ENCODE measurements at regions not wholly inside any gene's neighbourhood (a gene's known extent, or its start where the extent isn't known, plus 50 kb on each side); places are given as distances from the start of the nearest gene placed in this dataset.

DNA sequence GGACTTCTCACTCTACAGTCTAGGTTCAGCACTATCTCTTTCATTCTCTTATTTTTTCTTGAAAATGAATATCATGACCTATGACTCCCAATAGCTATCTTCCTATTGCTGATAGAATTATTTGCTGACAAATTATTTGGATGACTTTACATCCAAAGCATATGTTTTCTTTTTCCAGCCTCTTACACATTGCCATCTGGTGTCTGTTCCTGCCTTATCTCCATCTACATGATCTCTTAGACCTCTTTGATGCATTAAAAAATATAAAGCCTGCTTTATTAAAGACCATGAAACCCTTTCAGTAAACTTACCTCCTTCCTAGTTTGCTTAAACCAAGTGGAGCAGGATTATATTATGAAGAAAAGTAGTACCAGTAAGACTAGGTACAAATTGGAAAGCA, 700.9 kb upstream of the CXADR start:
- no peak for DNase-seq (ENCODE audit: low read depth, low spot score)

DNA sequence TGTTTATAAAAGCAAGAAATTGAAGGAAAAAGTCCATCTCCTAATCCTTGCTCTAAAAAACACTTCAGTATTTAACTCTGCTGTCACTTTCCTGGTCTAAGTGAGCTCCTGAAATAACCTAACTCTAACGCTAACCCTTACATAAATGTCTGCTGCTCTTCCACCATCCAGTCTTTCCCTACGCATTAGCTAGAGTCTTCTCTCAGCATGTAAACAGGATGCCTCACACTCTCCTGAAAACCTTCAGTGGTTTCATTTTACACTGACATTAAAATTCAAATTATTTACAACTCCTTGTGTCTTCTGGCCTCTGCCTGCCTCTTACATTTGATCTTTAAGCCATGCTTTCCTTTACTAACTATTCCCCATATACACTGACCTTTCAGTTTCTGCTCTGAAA, 697.6 kb upstream of the CXADR start:
- DNase-seq (ENCODE audit: low read depth, low spot score), result no peak

DNA sequence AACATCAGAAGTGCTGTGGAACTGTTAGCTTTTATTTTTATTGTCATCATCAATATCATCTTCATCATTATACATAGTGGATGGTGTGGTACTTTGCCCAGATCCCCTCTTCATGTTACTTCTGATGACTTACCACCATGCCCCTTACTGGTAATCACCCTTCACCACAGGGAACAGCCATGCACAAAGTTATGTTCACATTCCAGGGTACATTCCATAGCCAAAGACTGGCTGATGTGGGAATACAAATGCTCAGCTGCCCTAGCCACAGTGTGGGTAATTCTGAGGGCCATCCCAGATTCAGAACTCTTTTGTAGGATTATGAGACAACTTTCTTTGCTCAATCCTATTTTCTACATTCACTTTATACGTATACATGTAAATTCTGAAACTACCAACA, 691.3 kb upstream of the CXADR start:
- DNase-seq (ENCODE audit: low read depth, low spot score), result no peak

DNA sequence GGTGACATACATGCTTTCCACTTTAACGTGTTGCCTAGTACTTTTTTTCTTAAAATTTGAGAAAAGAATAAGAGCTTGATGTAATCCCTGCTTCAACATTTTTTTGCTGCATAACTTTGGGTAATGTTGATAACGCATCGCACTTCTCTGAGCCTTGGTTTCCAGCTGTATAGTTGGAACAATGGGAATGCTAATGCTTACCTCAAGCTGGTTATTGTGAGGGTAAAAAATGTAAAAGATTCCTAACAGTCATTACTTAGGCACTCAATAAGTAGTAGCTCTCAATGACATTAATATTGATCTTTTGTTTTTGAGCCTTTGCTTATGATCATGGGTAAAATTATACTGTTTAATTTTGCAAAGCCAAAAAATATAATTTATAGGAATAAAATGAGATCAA, 683.3 kb upstream of the CXADR start:
- no peak for DNase-seq (ENCODE audit: low read depth, low spot score)

DNA sequence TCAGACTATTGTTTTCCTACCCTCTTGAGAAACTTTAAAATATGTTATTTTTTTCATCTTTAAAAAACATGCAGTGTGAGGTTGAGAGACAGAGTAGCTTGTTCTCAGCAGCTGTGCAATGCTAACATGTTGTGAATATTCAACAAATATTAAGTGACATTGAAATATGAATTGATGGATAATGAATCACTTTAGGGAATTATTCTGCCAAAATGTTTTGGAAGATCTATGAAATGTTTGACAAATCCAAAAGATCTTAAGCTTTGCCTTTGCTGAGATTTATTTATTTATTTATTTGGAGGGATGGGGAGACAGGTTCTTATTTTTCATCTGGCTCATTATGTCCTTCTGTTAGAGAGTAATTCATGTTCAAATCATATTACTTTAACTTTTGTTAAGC, 680.1 kb upstream of the CXADR start:
- DNase-seq (ENCODE audit: low read depth, low spot score), result no peak

DNA sequence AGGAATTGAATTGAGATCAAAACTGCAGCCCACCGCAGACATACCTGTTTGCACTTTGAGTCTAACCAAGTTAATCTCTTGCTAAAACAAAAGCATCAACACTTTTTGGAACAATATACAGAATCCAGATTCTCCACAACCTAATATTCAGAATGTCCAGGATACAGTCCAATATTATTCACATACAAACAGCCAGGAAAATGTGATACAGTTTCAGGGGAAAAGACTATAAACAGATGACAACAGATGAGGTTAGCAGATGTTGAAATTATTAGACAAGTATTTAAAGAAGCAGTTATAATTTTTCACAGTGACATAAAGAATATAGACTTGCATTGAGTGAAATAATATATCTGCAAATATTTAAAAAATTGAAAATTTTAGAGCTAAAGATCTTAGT, 678.1 kb upstream of the CXADR start:
- DNase-seq (ENCODE audit: low read depth, low spot score), result no peak

DNA sequence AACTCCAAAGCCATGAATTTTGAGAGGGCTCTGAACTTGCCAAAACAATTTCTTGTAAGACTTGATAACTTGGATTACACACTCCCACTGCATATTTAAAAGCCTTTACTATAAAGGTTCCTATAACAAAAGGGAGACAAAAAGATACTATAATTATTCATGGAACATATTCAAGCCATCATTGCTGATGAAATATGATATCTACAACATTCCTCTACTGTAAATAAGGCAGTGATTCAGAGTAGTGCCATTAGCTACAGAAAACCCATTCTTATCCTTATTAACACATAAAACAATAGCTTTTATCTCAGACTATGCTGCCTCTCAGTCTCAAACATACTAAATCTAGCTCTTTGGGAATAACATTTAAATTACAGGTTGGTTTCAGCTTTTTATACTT, 675.5 kb upstream of the CXADR start:
- no peak for DNase-seq (ENCODE audit: low read depth, low spot score)

DNA sequence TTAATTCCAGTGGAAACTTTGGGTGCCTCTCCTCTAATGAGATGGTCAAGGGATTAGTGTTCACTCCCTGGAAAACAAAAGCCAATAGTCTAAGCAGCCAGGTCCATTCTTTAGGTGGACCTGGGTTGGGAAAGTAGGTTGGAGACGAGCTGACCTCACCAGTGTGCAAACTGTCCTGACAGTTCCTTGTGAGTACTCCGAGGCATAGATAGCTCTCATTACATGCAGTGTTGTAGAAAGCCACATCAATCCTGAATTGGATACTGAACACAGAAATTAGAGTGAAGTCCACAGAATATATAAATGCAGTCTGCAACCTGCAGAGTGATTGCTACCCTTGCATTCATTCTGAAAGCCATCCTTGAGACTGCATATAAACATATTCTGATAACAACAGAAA, 675.1 kb upstream of the CXADR start:
- no peak for DNase-seq (ENCODE audit: low read depth, low spot score)

DNA sequence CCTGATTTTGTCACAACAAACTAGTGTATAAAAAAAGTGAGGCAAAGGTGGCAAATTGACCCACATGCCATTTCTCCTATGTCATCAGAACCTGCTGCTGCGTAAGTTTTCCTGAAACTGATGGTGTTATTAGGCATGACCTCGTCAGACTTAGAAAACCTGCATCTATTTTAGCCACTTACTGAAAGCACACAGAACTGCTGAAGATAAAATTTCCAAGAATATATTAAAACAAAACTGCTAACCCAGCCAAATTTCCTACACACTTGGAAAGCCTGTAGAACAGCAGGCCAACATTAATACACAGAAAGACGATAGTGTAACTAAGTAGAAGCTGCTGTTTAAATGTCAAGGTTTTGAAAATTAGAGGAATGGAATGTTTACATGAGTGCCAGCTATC, 674.5 kb upstream of the CXADR start:
- no peak for DNase-seq (ENCODE audit: low read depth, low spot score)

DNA sequence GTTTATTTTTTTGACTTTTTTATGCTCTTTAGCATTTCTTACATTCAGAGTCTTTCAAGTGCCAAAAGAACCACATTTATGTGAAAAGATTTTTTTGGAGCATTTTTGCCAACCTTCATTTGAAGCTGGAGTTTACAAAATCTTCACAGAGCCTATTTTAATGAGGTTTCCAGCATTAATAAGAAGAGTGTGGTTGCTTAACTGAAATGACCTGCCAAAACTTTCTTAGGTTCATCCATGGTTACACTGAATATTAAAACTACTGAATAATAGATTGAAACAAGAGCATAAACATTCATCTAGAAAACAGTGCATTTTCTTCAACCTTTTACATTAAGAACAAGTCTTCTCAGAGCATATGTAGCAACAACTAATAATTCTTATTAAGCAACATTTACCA, 672.3 kb upstream of the CXADR start:
- DNase-seq (ENCODE audit: low read depth, low spot score), result no peak

DNA sequence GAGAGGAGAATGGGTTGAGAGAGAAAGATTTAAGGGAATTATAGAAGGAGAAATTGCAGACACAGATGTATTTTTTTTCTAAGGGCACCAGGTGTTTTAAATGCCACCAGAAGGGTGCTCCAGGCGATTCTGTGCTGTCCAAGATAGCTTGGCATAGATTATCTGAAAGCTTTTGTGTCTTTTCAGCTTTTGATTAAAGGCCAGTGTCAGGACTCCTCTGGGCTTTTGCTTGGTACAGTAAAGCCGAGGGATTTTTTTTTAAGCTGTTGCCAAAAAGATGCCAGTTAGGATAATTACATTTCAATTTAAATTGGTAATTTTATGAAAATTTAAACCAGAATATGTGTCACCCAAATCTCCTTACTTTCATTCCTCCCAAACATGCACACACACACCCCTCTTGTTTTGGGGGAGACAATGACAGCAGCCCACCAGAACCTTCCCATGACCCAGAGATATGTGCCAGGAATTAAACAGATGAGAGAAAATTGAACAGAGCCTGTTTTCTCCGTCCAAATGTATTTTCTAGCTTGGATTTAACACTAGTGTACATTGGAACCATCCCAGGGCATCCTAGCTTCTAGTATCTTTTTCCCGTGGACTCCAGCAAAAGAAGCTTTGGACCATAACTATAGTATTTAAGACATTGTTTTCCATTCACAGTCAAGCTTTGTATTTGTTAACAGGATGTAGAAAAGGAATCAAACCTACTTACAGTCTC, 670.7 kb upstream of the CXADR start:
- no peak for DNase-seq (ENCODE audit: low read depth, low spot score)

DNA sequence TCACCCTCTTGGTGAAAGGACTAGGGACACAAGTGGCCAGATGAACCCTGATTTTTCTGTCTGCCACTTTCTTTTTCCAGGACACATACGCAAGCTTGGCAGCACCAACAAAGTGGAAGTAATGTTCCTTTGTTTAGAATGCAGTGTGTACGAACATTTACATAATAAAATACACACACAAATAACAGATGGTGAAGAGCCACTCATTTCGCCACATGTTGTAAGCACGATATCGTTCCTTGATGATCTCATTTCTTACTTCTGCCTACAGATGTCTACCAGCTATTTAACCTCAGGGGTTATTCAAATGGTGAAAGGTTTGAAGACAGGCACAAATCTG, 670.2 kb upstream of the CXADR start:
- no peak for DNase-seq (ENCODE audit: low read depth, low spot score)

DNA sequence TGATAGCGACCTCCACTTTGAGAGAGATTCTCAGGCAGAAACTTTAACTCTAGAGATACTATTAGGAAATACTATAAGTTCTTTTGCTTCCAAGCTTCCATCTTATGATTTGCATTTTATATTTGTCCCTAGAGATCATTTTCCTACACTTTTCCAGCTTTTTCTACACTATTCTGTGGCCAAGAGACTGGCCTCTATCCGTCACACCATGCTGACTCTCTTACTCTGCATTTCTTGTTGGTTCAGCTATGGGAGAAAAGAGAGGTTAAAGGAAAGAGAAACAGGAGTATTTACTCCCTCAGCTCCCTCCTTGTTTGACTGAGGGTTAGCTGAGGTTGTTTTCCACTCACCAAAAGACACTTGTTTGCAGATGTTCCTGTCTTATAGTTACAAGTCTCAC, 665.6 kb upstream of the CXADR start:
- no peak for DNase-seq (ENCODE audit: low read depth, low spot score)

DNA sequence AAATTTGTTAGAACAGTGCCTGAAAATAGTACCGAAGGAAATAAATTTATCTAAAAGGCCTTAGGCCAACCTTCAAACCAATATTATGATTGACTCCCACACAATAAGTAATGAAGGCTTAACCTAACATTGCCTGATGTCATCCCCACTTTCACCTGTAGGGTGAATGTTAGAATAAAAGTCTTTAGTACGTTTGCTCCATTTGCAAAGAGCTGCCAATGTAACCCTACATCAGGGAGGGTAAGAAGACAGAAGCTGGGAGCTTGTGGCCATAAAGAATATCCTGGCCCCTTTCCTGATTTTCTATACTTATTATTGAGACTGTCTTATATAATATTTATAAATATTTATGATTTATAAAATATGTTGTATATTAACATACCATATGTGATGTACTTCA, 661.8 kb upstream of the CXADR start:
- no peak for DNase-seq (ENCODE audit: low read depth, low spot score)

DNA sequence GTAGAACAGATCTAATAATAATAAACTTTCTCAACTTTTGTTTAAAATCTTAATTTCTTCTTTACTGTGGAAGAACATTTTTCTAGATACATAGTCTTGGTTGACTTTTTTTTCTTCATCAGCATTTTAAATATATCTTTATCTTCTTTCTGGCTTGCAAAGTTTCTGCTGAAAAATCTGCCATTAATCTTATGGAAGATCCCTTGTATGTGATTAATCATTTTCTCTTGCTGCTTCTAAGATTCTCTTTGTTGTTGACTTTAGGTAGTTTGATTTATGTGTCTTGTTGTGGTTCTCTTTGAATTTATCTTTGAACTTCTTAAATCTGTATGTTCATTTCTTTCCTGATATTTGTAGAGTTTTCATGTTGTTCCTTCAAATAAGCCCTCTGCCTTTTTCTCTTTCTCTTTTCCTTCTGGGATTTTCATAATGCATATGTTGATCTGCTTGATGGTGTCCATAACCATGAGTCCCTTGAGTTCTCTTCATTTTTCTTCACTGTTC, 657.6 kb upstream of the CXADR start:
- no peak for DNase-seq (ENCODE audit: low read depth, low spot score)

DNA sequence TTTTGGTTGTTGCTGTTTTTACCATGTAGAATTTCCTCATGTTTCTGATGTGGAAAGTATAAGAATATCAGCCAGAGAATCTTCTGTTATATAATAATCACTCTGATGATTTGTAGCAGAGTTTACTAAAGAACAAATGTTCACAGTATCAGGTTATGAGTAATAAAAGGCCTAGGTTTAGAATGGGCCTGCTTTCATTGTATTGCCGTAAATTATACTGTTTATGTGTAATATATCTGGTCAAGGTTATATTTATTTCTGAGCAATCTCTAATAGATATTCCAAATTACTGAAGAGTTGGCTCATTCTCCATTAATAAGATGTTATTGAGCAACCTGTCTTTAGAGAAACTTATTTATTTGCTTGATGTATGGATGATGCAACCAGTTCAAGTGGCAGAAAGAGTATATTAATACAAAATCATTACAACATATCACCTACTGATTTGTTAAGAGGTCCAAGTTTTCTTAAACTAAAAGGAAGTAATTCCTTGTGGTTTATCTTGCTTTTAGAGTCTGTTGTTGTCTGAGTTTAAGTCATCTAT, 649.4 kb upstream of the CXADR start:
- no peak for DNase-seq (ENCODE audit: low read depth, low spot score)

DNA sequence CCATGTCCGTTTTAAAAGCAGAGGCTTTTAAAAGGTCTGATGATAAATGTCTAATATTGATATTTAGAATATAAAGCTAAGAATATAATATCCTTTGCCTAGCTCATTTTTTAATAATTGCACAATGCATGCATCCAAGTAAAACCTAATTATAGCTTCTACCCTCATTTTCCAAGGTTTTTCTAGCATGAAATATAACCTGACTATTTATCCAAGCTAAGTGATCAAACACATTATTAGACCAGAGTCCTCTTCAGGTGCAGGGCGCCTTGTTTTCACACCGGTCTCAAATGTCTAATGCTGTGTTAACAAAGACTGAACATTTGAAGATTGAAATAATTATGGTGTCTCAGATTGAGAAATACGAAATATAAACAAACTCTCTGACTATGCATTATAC, 648.9 kb upstream of the CXADR start:
- no peak for DNase-seq (ENCODE audit: low read depth, low spot score)

DNA sequence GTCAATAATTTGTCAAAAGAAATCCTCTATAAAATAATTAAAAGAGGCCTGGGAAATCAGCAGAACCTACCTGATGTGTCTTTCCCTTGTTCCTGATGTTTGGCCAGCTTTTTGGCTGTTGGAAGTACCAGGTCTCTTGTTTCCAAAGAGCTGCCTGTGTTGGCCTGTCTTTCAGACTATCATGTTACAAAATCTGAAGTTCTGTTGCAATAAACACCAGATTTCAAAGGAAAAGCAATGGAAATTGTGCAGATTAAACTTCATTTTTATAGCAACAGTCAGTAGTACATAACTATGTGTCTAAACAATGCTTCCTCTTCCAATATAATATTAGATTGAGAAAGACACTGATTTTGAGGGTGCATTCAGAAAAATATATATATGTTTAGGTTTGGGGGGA, 647.2 kb upstream of the CXADR start:
- DNase-seq (ENCODE audit: low read depth, low spot score), result no peak

DNA sequence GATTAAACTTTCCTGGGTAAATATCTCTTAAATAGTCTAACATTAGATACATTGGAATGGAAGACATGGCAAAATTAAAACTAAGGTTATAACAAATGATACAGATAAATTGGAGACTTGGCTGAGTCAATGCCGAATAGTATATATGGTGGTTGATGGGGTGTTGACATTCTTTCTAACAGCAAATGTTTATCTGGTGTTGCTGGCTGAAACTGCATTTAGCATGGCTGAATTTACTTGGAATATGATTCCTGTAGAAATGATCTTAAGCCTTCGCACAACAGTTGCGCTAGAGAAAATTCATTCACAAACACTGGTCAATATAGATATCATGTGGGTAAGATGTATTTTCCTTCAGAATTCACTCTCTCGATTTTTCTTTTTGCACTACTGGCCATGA, 646.0 kb upstream of the CXADR start:
- no peak for DNase-seq (ENCODE audit: low read depth, low spot score)

DNA sequence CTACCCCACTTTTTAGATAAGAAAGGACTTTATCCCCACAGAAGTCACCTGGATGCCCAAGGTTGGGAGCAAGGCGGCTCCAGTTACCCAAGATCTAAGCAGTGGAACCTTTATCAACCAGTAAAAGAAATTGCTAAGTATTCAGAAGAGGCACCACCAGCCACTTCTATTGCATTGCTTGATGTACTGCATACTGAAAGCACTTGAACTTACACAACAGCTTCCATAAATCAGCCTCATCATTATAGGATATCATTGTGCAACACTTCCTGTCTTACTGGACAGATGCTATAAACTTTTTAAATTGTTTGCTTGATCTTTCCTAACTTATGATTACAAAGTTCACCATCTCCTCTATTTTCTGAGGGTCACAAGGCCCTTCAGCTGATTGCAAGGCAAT, 642.7 kb upstream of the CXADR start:
- DNase-seq (ENCODE audit: low read depth, low spot score), result no peak

DNA sequence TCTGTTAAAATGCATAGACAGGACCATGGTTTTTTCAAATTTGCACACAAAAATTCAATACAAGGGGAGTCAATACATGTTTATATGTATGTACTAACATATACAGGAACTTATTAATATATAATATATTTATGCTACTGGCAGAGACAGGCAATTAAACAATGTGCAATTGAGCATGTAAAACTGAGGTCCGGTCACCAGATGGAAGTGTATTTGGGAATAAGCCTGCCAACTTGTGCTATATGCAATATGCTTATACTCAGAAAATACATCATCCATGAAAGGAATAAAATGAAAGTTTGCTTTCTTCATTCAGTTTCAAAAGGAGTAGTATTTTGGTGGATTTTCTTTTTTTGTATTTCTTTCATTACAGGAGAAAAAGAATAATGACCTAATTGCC, 640.2 kb upstream of the CXADR start:
- no peak for DNase-seq (ENCODE audit: low read depth, low spot score)

DNA sequence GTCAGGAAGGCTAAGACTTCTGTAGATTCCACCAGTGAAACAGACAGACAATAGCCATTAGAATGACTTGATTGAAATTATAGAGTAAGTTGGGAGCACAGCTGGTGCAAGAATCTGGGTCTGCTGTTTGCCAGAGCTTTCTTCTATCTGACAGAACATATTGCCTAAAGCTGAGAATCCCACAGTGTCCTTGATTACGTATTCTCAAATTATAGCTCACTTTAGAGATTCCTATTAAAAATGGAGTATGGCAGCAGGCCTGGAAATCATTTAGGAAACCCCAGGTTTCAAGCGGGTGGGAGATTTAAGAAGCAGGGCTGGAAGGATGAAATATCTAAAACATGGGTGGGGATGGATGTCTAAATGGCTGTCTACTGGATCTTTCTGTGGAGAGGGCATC, 639.7 kb upstream of the CXADR start:
- no peak for DNase-seq (ENCODE audit: low read depth, low spot score)

DNA sequence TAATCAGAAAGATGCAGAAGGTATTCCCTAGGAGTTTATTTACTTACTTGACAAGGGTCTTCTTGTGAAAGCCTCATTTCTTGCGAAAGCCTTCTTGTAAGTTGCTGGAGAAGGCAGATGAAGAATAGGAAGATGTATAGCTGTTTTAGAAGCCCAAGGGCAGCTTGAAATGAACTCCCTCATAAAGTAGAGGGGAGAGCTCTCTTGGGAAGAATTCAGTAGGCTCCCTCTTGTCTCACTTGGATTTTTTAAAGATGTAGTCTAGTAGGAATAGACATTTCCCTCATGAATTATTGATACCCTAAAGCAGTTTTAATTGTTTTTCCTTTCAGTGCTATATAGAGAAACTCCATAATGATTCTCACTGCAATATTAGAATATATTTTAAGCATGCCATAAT, 639.2 kb upstream of the CXADR start:
- no peak for DNase-seq (ENCODE audit: low read depth, low spot score)

DNA sequence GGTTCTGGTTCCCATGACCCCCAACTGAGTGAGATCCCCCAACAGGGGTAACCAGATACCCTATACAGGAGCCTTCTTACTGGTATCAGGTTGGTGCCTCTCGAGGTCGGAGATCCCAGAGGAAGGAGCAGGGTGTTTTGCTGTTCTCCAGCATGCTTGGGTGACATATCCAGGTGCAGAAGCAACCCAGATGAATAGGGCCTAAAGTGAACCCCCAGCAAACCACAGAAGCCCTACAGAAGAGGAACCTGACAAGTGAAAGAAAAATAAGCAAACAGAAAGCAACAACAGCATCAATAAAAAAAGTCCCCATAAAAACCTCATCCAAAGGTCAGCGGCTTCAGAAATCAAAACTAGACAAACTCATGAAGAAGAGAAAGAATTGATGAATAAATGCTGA, 633.4 kb upstream of the CXADR start:
- DNase-seq (ENCODE audit: low read depth, low spot score), result no peak

Data from iPS DF 19.7 (cell line).